A549 (cell line): ENCODE measurements at regions not wholly inside any gene's neighbourhood (a gene's known extent, or its start where the extent isn't known, plus 50 kb on each side); places are given as distances from the start of the nearest gene placed in this dataset.

Experiments
- ATAC-seq, 2 experiments: fragments of 200-7000 bp in 1 of 2; fragments of >200 bp in 1 of 2; cut with Nextera tagmentation in 1 of 2; cut with Tn5 transposase in 1 of 2; 3 replicates each; pipeline versions ENCODE4 v1.8.0 to v1.9.1; 2018 to 2020; ENCODE audit warnings: mild to moderate bottlenecking in 1 of 2, moderate library complexity in 1 of 2
- CTCF ChIA-PET: fragments of 300-600 bp; sonication (Branson Sonifier 250); formaldehyde crosslinking; extraction: SDS; loops from one replicate; lab custom pipeline; 2021; ENCODE audit warnings: antibody characterized with exemption, inconsistent platforms; lab: Yijun Ruan, JAX
- POLR2A ChIA-PET: fragments of 350-600 bp; formaldehyde crosslinking; extraction: SDS; loops from one replicate; lab custom pipeline; 2021; ENCODE audit warnings: antibody characterized with exemption, inconsistent platforms; lab: Yijun Ruan, JAX
- DNase-seq, 2 experiments: peaks; one replicate each; pipeline versions ENCODE4 v3.0.0 to v3.0.0-alpha.2; 2011 to 2016; ENCODE audit warnings: low read depth in 1 of 2, low spot score in 1 of 2
- FAIRE-seq: peaks from 2 replicates; lab custom pipeline; 2011; peaks lifted over from hg19 to GRCh38; lab: Jason Lieb, UNC
- H3K27ac ChIP-seq, 2 experiments: fragments of >200 bp; sonication (Bioruptor Twin); formaldehyde crosslinking; 3 replicates each; pipeline ENCODE4 v1.5.1; 2016 to 2017
- H3K4me1 ChIP-seq: fragments of >200 bp; sonication (Bioruptor Twin); formaldehyde crosslinking; 3 replicates; pipeline ENCODE4 v1.6.1; 2016
- H3K4me2 ChIP-seq: fragments of >200 bp; sonication (Bioruptor Twin); formaldehyde crosslinking; 3 replicates; pipeline ENCODE4 v1.6.1; 2016
- H3K4me3 ChIP-seq: fragments of >200 bp; sonication (Bioruptor Twin); formaldehyde crosslinking; 3 replicates; pipeline ENCODE4 v1.5.1; 2016
- H3K9me3 ChIP-seq: fragments of >200 bp; sonication (Bioruptor Twin); formaldehyde crosslinking; 3 replicates; pipeline ENCODE4 v1.6.1; 2016
- BHLHE40 ChIP-seq: IDR thresholded peaks from 2 replicates; pipeline ENCODE4 v1.6.1; 2012; ENCODE audit warnings: low read depth, low read length, inconsistent platforms
- HDAC2 ChIP-seq: fragments of 200-600 bp; sonication (generic); IDR thresholded peaks from 2 replicates; pipeline ENCODE4 v1.6.1; 2016
- HMGXB4 ChIP-seq: fragments of 250-450 bp; sonication (Bioruptor Pico); IDR thresholded peaks from 2 replicates; pipeline ENCODE4 v1.5.0; 2021; ENCODE audit warnings: mild to moderate bottlenecking, moderate library complexity, borderline replicate concordance
- HOXB5 ChIP-seq: fragments of 250-450 bp; sonication (Bioruptor Pico); IDR thresholded peaks from 2 replicates; pipeline ENCODE4 v1.5.0; 2020; ENCODE audit warnings: mild to moderate bottlenecking, moderate library complexity
- JUNB ChIP-seq: fragments of >200 bp; sonication (Bioruptor Twin); formaldehyde crosslinking; IDR thresholded peaks from 2 replicates; pipeline ENCODE4 v1.6.1; 2016
- ZSCAN20 ChIP-seq: fragments of 250-450 bp; sonication (Bioruptor Pico); IDR thresholded peaks from 2 replicates; pipeline ENCODE4 v1.8.0; 2022; ENCODE audit warnings: mild to moderate bottlenecking, moderate library complexity
- WGBS: methylation state at CpG from one replicate; pipeline ENCODE4 v1.1.6; 2017; ENCODE audit errors: missing lambda C conversion rate; 5-methylcytosine and 5-hydroxymethylcytosine counted together
- small RNA-seq, 6 experiments: library from RNA; depleted of rRNA; stranded (forward); fragments of <200 nt; gene quantifications; one replicate each; pipeline ENCODE3, GENCODE V24; 2012

GRCh38 chr12:68560851-68561422 lies 49.8 kb upstream of the RAP1B start:
- Histone ChIP-seq H3K27ac (no peak overlapping the region), H3K9me3 (no peaks in the 10 kb centered on the region), H3K4me2 (no peak overlapping the region), H3K4me1 (peaks cover 21% of the 10 kb centered on the region; the same call in 2 of the 3 replicates), H3K4me3 (no peak overlapping the region)
- no peak for DNase-seq
- ChIA-PET POLR2A (interaction anchor here (0.7 kb wide), 1 partner anchor 50 kb away, joined by 4 read pairs; the partner anchor contains the start of gene RAP1B), CTCF (no interaction called here)
- FAIRE-seq = no peak
- WGBS = 71% methylated on average over 5 of the region's 5 CpGs
- ATAC-seq = no peak
- TF ChIP-seq ZSCAN20 (CRISPR knock-in tag) (no peak), HDAC2 (no peak), HOXB5 (no peak), BHLHE40 (no peak), JUNB (no peak), HMGXB4 (CRISPR knock-in tag) (no peak)
- TF ChIP-seq, all 56 proteins: peak for 0

Small RNA genes lying in the stretch of these regions (small RNA-seq; reads per million reads assigned to genes)
- gene AC008033.2 = 0 reads per million in 6 experiments
